ENCODE measurements at regions not wholly inside any gene's neighbourhood (a gene's known extent, or its start where the extent isn't known, plus 50 kb on each side); places are given as distances from the start of the nearest gene placed in this dataset.
"Not testable (repeated sequence)": the region's sequence is repeated elsewhere in the genome, so short reads cannot be mapped to it uniquely, and the experiment has no call there.

GRCh38 chr5:67765697-67766096 is 449.9 kb upstream of the PIK3R1 start:
- FAIRE-seq (no peak), DNase-seq (ENCODE audit: low read depth, low spot score) (no peak)
- H3K36me3 ChIP-seq (ENCODE audit: control insufficient read depth in 2 of 2, extremely low read depth in 1 of 2, insufficient read depth in 2 of 2, low read length in 2 of 2) = no peaks in the 10 kb centered on the region
- H3K27ac ChIP-seq (ENCODE audit: control insufficient read depth, insufficient read depth, low read length) = no peak overlapping the region
- H3K4me1 ChIP-seq (ENCODE audit: control insufficient read depth, extremely low read depth, insufficient read depth, low read length) = no peaks in the 10 kb centered on the region
- no peak overlapping the region for H2AFZ ChIP-seq (ENCODE audit: control insufficient read depth, low read length)
- dilution Hi-C loops (cut with MboI; ENCODE audit: extremely low pct_ligation_motif_present, low sequenced_read_pairs) = no loop called here
- H4K20me1 ChIP-seq (ENCODE audit: control insufficient read depth, extremely low read depth, insufficient read depth, low read length) = no peaks in the 10 kb centered on the region
- no peaks in the 10 kb centered on the region for H3K27me3 ChIP-seq (ENCODE audit: control insufficient read depth, extremely low read depth, insufficient read depth, low read length)
- no peak overlapping the region for H3K4me3 ChIP-seq (ENCODE audit: control insufficient read depth in 2 of 3, extremely low read depth in 1 of 3, insufficient read depth in 2 of 3, low read depth in 1 of 3, low read length in 3 of 3)
- TF ChIP-seq CTCF (optimal IDR thresholded peaks at IDR 0.05 in 1 of 3, IDR thresholded peaks at IDR 0.05 in 1 of 3, conservative IDR thresholded peaks at IDR 0.05 in 1 of 3; ENCODE audit: extremely low read depth in 1 of 3, insufficient read depth in 2 of 3, low read length in 3 of 3) = no peak
- H3K9me3 ChIP-seq (ENCODE audit: control insufficient read depth, low read depth, low read length) = no peaks in the 10 kb centered on the region
- no peaks in the 10 kb centered on the region for H3K79me2 ChIP-seq (ENCODE audit: control insufficient read depth, insufficient read depth, low read length)
- H3K9me1 ChIP-seq (ENCODE audit: control insufficient read depth, extremely low read depth, insufficient read depth, low read length) = no peaks in the 10 kb centered on the region
- H3K9ac ChIP-seq (ENCODE audit: control insufficient read depth, extremely low read depth, insufficient read depth, low read length) = no peak overlapping the region
- no peak overlapping the region for H3K4me2 ChIP-seq (ENCODE audit: control insufficient read depth, extremely low read depth, insufficient read depth, low read depth, low read length)

GRCh38 chr5:67757771-67758170 is 457.8 kb upstream of the PIK3R1 start:
- H3K9ac ChIP-seq (ENCODE audit: control insufficient read depth, extremely low read depth, insufficient read depth, low read length); H3K9me1 ChIP-seq (ENCODE audit: control insufficient read depth, extremely low read depth, insufficient read depth, low read length); H3K4me1 ChIP-seq (ENCODE audit: control insufficient read depth, extremely low read depth, insufficient read depth, low read length); H3K9me3 ChIP-seq (ENCODE audit: control insufficient read depth, low read depth, low read length); H3K36me3 ChIP-seq (ENCODE audit: control insufficient read depth in 2 of 2, extremely low read depth in 1 of 2, insufficient read depth in 2 of 2, low read length in 2 of 2); H2AFZ ChIP-seq (ENCODE audit: control insufficient read depth, low read length); H3K27me3 ChIP-seq (ENCODE audit: control insufficient read depth, extremely low read depth, insufficient read depth, low read length); H4K20me1 ChIP-seq (ENCODE audit: control insufficient read depth, extremely low read depth, insufficient read depth, low read length); H3K79me2 ChIP-seq (ENCODE audit: control insufficient read depth, insufficient read depth, low read length); H3K27ac ChIP-seq (ENCODE audit: control insufficient read depth, insufficient read depth, low read length); dilution Hi-C loops (cut with MboI; ENCODE audit: extremely low pct_ligation_motif_present, low sequenced_read_pairs); DNase-seq (ENCODE audit: low read depth, low spot score); H3K4me3 ChIP-seq (ENCODE audit: control insufficient read depth in 2 of 3, extremely low read depth in 1 of 3, insufficient read depth in 2 of 3, low read depth in 1 of 3, low read length in 3 of 3); H3K4me2 ChIP-seq (ENCODE audit: control insufficient read depth, extremely low read depth, insufficient read depth, low read depth, low read length); FAIRE-seq: not testable (repeated sequence)

- Histone ChIP-seq H3K27me3 (ENCODE audit: control insufficient read depth, extremely low read depth, insufficient read depth, low read length) (no peaks in the 10 kb centered on the region), H2AFZ (ENCODE audit: control insufficient read depth, low read length) (no peak overlapping the region), H3K9ac (ENCODE audit: control insufficient read depth, extremely low read depth, insufficient read depth, low read length) (no peak overlapping the region), H3K4me2 (ENCODE audit: control insufficient read depth, extremely low read depth, insufficient read depth, low read depth, low read length) (no peak overlapping the region), H3K4me1 (ENCODE audit: control insufficient read depth, extremely low read depth, insufficient read depth, low read length) (no peaks in the 10 kb centered on the region), H3K79me2 (ENCODE audit: control insufficient read depth, insufficient read depth, low read length) (no peaks in the 10 kb centered on the region), H3K36me3 (ENCODE audit: control insufficient read depth in 2 of 2, extremely low read depth in 1 of 2, insufficient read depth in 2 of 2, low read length in 2 of 2) (no peaks in the 10 kb centered on the region), H3K9me1 (ENCODE audit: control insufficient read depth, extremely low read depth, insufficient read depth, low read length) (no peaks in the 10 kb centered on the region), H3K4me3 (ENCODE audit: control insufficient read depth in 2 of 3, extremely low read depth in 1 of 3, insufficient read depth in 2 of 3, low read depth in 1 of 3, low read length in 3 of 3) (no peak overlapping the region), H3K9me3 (ENCODE audit: control insufficient read depth, low read depth, low read length) (no peaks in the 10 kb centered on the region), H3K27ac (ENCODE audit: control insufficient read depth, insufficient read depth, low read length) (no peak overlapping the region), H4K20me1 (ENCODE audit: control insufficient read depth, extremely low read depth, insufficient read depth, low read length) (no peaks in the 10 kb centered on the region)
- TF ChIP-seq EZH2 (IDR thresholded peaks at IDR 0.05; ENCODE audit: low read length) (no peak), CTCF (optimal IDR thresholded peaks at IDR 0.05 in 1 of 3, IDR thresholded peaks at IDR 0.05 in 1 of 3, conservative IDR thresholded peaks at IDR 0.05 in 1 of 3; ENCODE audit: extremely low read depth in 1 of 3, insufficient read depth in 2 of 3, low read length in 3 of 3) (no peak)
- DNase-seq (ENCODE audit: low read depth, low spot score) (no peak), FAIRE-seq (no peak)
- dilution Hi-C loops (cut with MboI; ENCODE audit: extremely low pct_ligation_motif_present, low sequenced_read_pairs) = no loop called here
These were observed 463.2 kb upstream of the PIK3R1 start for GRCh38 chr5:67752357-67752708.
